B cell (primary cell): ENCODE measurements at regions not wholly inside any gene's neighbourhood (a gene's known extent, or its start where the extent isn't known, plus 50 kb on each side); places are given as distances from the start of the nearest gene placed in this dataset.

Experiments
- ATAC-seq: fragments of 200-7000 bp; cut with Tn5 transposase; one replicate; pipeline ENCODE4 v1.10.0; 2021; ENCODE audit warnings: low read depth, mild to moderate bottlenecking, moderate number of reproducible peaks, moderate library complexity
- CTCF ChIA-PET: fragments of 350-600 bp; sonication (Branson Sonifier 250); formaldehyde crosslinking; loops from one replicate; lab custom pipeline; 2021; ENCODE audit warnings: antibody characterized with exemption, inconsistent platforms; lab: Charles Lee
- POLR2A ChIA-PET: fragments of 350-600 bp; sonication (Branson Sonifier 250); formaldehyde crosslinking; loops from one replicate; lab custom pipeline; 2021; ENCODE audit warnings: antibody characterized with exemption; lab: Charles Lee
- DNase-seq: peaks from one replicate; pipeline ENCODE4 v3.0.0; 2013
- H2AFZ ChIP-seq: 2 replicates; pipeline ENCODE4 v1.6.1; 2012; ENCODE audit warnings: mild to moderate bottlenecking, low read depth, low read length; ENCODE audit not compliant: insufficient read depth, poor library complexity, severe bottlenecking
- H3K27ac ChIP-seq, 2 donors: 1 replicate in 1 of 2; 2 replicates in 1 of 2; pipeline ENCODE4 v1.5.1; 2012 to 2013; ENCODE audit warnings: low read length in 2 of 2, mild to moderate bottlenecking in 2 of 2, moderate library complexity in 1 of 2
- H3K27me3 ChIP-seq, 4 experiments: fragments of 200-600 bp in 1 of 4; sonication (generic) in 1 of 4; replicated peaks in 1 of 4; 1 replicate in 2 of 4; 2 replicates in 2 of 4; pipeline versions ENCODE4 v1.6.1 to v1.7.0; 2013 to 2016; ENCODE audit warnings: low read length in 3 of 4, mild to moderate bottlenecking in 2 of 4, mixed read lengths in 1 of 4, moderate library complexity in 1 of 4; ENCODE audit not compliant: insufficient read depth in 4 of 4, control insufficient read depth in 3 of 4; ENCODE audit errors: control extremely low read depth in 1 of 4
- H3K36me3 ChIP-seq, 2 experiments: replicated peaks in 1 of 2; 1 replicate in 1 of 2; 2 replicates in 1 of 2; pipeline versions ENCODE4 v1.6.1 to v1.7.1; 2013; ENCODE audit warnings: low read length in 1 of 2; ENCODE audit not compliant: insufficient read depth in 2 of 2, control insufficient read depth in 1 of 2; ENCODE audit errors: control extremely low read depth in 1 of 2, extremely low read depth in 1 of 2
- H3K4me1 ChIP-seq, 2 donors: fragments of 200-600 bp in 1 of 2; sonication (generic) in 1 of 2; 1 replicate in 1 of 2; 2 replicates in 1 of 2; pipeline versions ENCODE4 v1.5.1 to v1.6.1; 2013 to 2017; ENCODE audit warnings: low read length in 2 of 2; ENCODE audit not compliant: control insufficient read depth in 2 of 2, insufficient read depth in 2 of 2
- H3K4me2 ChIP-seq: replicated peaks from 2 replicates; pipeline ENCODE3; 2012; ENCODE audit warnings: mild to moderate bottlenecking, low read depth, low read length; ENCODE audit not compliant: poor library complexity, severe bottlenecking
- H3K4me3 ChIP-seq, 5 experiments: fragments of 200-600 bp in 1 of 5; sonication (generic) in 1 of 5; 1 replicate in 3 of 5; 2 replicates in 2 of 5; pipeline versions ENCODE4 v1.5.1 to v1.7.0; 2011 to 2016; ENCODE audit warnings: low read length in 4 of 5, mild to moderate bottlenecking in 4 of 5, low read depth in 2 of 5, control low read depth in 1 of 5, moderate library complexity in 1 of 5; ENCODE audit not compliant: insufficient read depth in 1 of 5; ENCODE audit errors: control extremely low read depth in 1 of 5, extremely low read depth in 1 of 5
- H3K79me2 ChIP-seq: fragments of 200-600 bp; sonication (generic); one replicate; pipeline ENCODE4 v1.6.0; 2016; ENCODE audit warnings: low read length; ENCODE audit not compliant: control insufficient read depth, insufficient read depth
- H3K9ac ChIP-seq: fragments of 200-600 bp; sonication (generic); 2 replicates; pipeline ENCODE4 v1.6.1; 2017; ENCODE audit warnings: mild to moderate bottlenecking, low read length, moderate library complexity
- H3K9me3 ChIP-seq, 3 donors: one replicate each; pipeline versions ENCODE4 v1.6.1 to v1.7.1; 2013; ENCODE audit warnings: low read length in 2 of 3; ENCODE audit not compliant: control insufficient read depth in 2 of 3, insufficient read depth in 1 of 3; ENCODE audit errors: control extremely low read depth in 1 of 3
- H4K20me1 ChIP-seq: 2 replicates; pipeline ENCODE4 v1.6.0; 2012; ENCODE audit warnings: mild to moderate bottlenecking, low read length; ENCODE audit not compliant: insufficient read depth, control insufficient read depth, poor library complexity, severe bottlenecking
- H3K27ac Mint-ChIP-seq: one replicate; pipeline ENCODE4 v1.8.0; 2021; ENCODE audit warnings: mixed read lengths
- H3K27me3 Mint-ChIP-seq: one replicate; pipeline ENCODE4 v1.8.0; 2021; ENCODE audit warnings: mixed read lengths
- H3K4me1 Mint-ChIP-seq: one replicate; pipeline ENCODE4 v1.8.0; 2021; ENCODE audit warnings: mixed read lengths
- H3K4me3 Mint-ChIP-seq: one replicate; pipeline ENCODE4 v1.8.0; 2021; ENCODE audit warnings: mixed read lengths
- H3K9me3 Mint-ChIP-seq: one replicate; pipeline ENCODE4 v1.8.0; 2022; ENCODE audit warnings: mixed read lengths; ENCODE audit not compliant: insufficient read depth
- EZH2 ChIP-seq: IDR thresholded peaks from 2 replicates; pipeline ENCODE4 v1.6.1; 2012; ENCODE audit warnings: borderline replicate concordance, low read depth, mild to moderate bottlenecking, moderate library complexity, low read length; ENCODE audit not compliant: insufficient read depth, poor library complexity, severe bottlenecking
- WGBS: methylation state at CpG from one replicate; pipeline ENCODE4 v1.1.5; 2013; ENCODE audit warnings: missing lambda C conversion rate; ENCODE audit not compliant: insufficient coverage; 5-methylcytosine and 5-hydroxymethylcytosine counted together
- intact Hi-C: fragments of 100-400 bp; cut with micrococcal nuclease; formaldehyde crosslinking; loops from one replicate; pipeline ENCODE4 v1.10.0; 2022
- TF ChIP-seq, protein P1 (sequence below): fragments of 200-600 bp; IDR thresholded peaks from one replicate; pipeline ENCODE4 v1.8.0; 2022; ENCODE audit warnings: antibody characterized with exemption, mild to moderate bottlenecking

- 81% methylated on average over 7 of the region's 19 CpGs for WGBS
- ChIA-PET POLR2A (no interaction called here), CTCF (no interaction called here)
- H3K4me1 Mint-ChIP-seq = no peaks in the 10 kb centered on the region
- DNase-seq (no peak), ATAC-seq (no peak)
- Histone ChIP-seq H4K20me1 (no peaks in the 10 kb centered on the region), H3K4me2 (no peak overlapping the region), H3K9me3 (no peaks in the 10 kb centered on the region), H3K27me3 (no peaks in the 10 kb centered on the region), H3K79me2 (no peaks in the 10 kb centered on the region), H3K27ac (no peak overlapping the region), H3K36me3 (no peaks in the 10 kb centered on the region), H3K9ac (no peak overlapping the region), H3K4me3 (no peak overlapping the region), H3K4me1 (no peaks in the 10 kb centered on the region), H2AFZ (no peak overlapping the region)
- no peak overlapping the region for H3K27ac Mint-ChIP-seq
- intact Hi-C loops = no loop called here
- H3K9me3 Mint-ChIP-seq = no peaks in the 10 kb centered on the region
- no peak for TF ChIP-seq EZH2
- TF ChIP-seq, protein P1, sequence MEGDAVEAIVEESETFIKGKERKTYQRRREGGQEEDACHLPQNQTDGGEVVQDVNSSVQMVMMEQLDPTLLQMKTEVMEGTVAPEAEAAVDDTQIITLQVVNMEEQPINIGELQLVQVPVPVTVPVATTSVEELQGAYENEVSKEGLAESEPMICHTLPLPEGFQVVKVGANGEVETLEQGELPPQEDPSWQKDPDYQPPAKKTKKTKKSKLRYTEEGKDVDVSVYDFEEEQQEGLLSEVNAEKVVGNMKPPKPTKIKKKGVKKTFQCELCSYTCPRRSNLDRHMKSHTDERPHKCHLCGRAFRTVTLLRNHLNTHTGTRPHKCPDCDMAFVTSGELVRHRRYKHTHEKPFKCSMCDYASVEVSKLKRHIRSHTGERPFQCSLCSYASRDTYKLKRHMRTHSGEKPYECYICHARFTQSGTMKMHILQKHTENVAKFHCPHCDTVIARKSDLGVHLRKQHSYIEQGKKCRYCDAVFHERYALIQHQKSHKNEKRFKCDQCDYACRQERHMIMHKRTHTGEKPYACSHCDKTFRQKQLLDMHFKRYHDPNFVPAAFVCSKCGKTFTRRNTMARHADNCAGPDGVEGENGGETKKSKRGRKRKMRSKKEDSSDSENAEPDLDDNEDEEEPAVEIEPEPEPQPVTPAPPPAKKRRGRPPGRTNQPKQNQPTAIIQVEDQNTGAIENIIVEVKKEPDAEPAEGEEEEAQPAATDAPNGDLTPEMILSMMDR = no peak
- peaks cover 2% of the 10 kb centered on the region for H3K27me3 Mint-ChIP-seq
- H3K4me3 Mint-ChIP-seq = no peak overlapping the region
Observed at GRCh38 chrX:20362268-20363267, 95.9 kb upstream of the RPS6KA3 start.

DNA sequence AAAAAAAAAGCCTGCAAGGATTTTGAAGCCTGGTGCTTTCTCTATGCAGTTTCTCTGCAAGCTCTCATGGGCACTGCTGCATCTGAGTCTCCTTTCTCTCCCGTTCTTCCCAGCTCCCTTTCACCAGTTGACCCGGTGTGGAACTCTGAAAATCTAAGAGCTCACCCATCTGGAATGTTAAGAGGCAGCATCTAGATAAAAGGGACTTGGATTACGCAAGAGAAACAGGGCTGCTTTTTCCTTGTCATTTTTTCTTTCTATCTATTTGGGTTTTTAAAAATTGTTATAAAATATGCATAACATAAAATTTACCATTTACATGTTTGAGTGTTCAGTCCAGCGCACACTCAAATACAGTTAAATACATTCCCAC lies 95.2 kb upstream of the RPS6KA3 start:
- no peaks in the 10 kb centered on the region for H3K9me3 Mint-ChIP-seq
- Histone ChIP-seq H3K36me3 (no peaks in the 10 kb centered on the region), H3K4me1 (no peaks in the 10 kb centered on the region), H3K9ac (no peak overlapping the region), H3K79me2 (no peaks in the 10 kb centered on the region), H3K4me3 (no peak overlapping the region), H3K4me2 (no peak overlapping the region), H3K9me3 (no peaks in the 10 kb centered on the region), H3K27ac (no peak overlapping the region), H3K27me3 (no peaks in the 10 kb centered on the region), H2AFZ (no peak overlapping the region), H4K20me1 (no peaks in the 10 kb centered on the region)
- TF ChIP-seq, protein P1 = no peak
- no peak for TF ChIP-seq EZH2
- H3K27me3 Mint-ChIP-seq = peaks cover 2% of the 10 kb centered on the region
- intact Hi-C loops = no loop called here
- ChIA-PET POLR2A (no interaction called here), CTCF (no interaction called here)
- H3K4me3 Mint-ChIP-seq = no peak overlapping the region
- no peak for ATAC-seq
- DNase-seq = no peak
- no peaks in the 10 kb centered on the region for H3K4me1 Mint-ChIP-seq
- H3K27ac Mint-ChIP-seq = no peak overlapping the region
- no CpG with 5 or more reads among the region's 4 CpGs for WGBS
